ENCODE measurements at regions not wholly inside any gene's neighbourhood (a gene's known extent, or its start where the extent isn't known, plus 50 kb on each side); places are given as distances from the start of the nearest gene placed in this dataset.

DNA sequence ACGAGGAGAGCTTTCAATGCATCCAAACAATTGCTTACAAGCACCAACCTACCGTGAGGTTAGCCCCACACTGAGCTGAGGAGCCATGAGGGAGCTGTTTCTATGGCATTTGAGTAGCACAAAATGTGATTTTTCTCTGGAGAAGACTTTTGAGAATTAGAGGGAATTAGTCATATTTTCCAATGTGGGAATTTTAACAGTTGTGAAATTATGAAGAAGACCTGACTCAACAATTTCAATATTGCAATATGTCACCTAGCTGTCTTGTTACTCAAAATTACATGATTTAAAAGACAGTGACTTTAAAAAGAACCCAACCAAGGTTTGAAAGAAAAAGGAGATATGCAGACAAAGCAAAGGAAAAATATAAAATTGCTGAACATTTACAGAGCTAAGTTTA is 62.6 kb upstream of the LY86 start:
- intact Hi-C loops (cut with DNase I; ENCODE audit: low total_unique reads), result no loop called here
- WGBS, 5 donors, result 89 to 99% (median 93%) methylated on average over 2 of the region's 2 CpGs
- DNase-seq, result no peak
- peaks cover 0 to 7% (median 0%) of the 10 kb centered on the region in 8 donors for H3K9me3 ChIP-seq
- H3K4me3 ChIP-seq, result no peak overlapping the region
- TF ChIP-seq POLR2AphosphoS5 (IDR thresholded peaks at IDR 0.05), result no peak
- TF ChIP-seq POLR2A (IDR thresholded peaks at IDR 0.05), result no peak
- TF ChIP-seq CTCF (IDR thresholded peaks at IDR 0.05 in 8 of 11, conservative IDR thresholded peaks at IDR 0.05 in 3 of 11), result no peak
- H3K27me3 ChIP-seq (replicated peaks in 1 of 7), result no peaks in the 10 kb centered on the region
- H3K36me3 ChIP-seq, result no peaks in the 10 kb centered on the region
- no peaks in the 10 kb centered on the region for H3K4me1 ChIP-seq
- no peak overlapping the region for H3K27ac ChIP-seq

- WGBS, 5 donors, result 82 to 95% (median 92%) methylated on average over 3 of the region's 3 CpGs
- H3K27me3 ChIP-seq (replicated peaks in 1 of 7), result no peaks in the 10 kb centered on the region
- no peak overlapping the region for H3K27ac ChIP-seq
- intact Hi-C loops (cut with DNase I; ENCODE audit: low total_unique reads), result no loop called here
- H3K4me3 ChIP-seq, result no peak overlapping the region
- DNase-seq, result no peak
- TF ChIP-seq POLR2AphosphoS5 (IDR thresholded peaks at IDR 0.05), result no peak
- TF ChIP-seq CTCF (IDR thresholded peaks at IDR 0.05 in 8 of 11, conservative IDR thresholded peaks at IDR 0.05 in 3 of 11), result no peak
- no peak for TF ChIP-seq POLR2A (IDR thresholded peaks at IDR 0.05)
- H3K4me1 ChIP-seq, result no peaks in the 10 kb centered on the region
- peaks cover 0 to 7% (median 0%) of the 10 kb centered on the region in 8 donors for H3K9me3 ChIP-seq
- H3K36me3 ChIP-seq, result no peaks in the 10 kb centered on the region
Observed at GRCh38 chr6:6529275-6529674, 59.2 kb upstream of the LY86 start.

DNA sequence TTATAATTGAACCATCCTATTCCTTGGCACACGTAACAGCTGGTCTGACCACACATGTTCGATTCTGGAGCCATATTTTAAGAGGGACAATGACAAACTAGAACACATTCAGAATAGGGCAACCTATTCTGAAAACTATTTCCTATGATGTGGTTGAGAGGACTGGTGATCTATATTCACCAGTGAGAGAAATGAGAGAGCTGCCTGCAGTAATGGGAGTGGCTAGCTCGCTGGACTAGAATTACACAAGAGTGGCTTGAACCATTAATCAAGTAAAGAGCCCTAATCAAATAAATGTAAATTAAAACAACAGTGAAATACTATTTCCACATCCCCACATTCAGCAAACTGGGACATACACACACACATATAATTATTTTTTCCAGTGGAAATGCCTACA is 55.3 kb upstream of the LY86 start:
- no peak for DNase-seq
- Histone ChIP-seq H3K4me1 (no peaks in the 10 kb centered on the region), H3K27ac (no peak overlapping the region), H3K9me3 (peaks cover 0 to 7% (median 0%) of the 10 kb centered on the region in 8 donors), H3K4me3 (no peak overlapping the region), H3K36me3 (no peaks in the 10 kb centered on the region), H3K27me3 (replicated peaks in 1 of 7) (no peaks in the 10 kb centered on the region)
- no peak for TF ChIP-seq POLR2A (IDR thresholded peaks at IDR 0.05)
- no peak for TF ChIP-seq POLR2AphosphoS5 (IDR thresholded peaks at IDR 0.05)
- intact Hi-C loops (cut with DNase I; ENCODE audit: low total_unique reads), result no loop called here
- 77 to 84% (median 78%) methylated on average over 3 of the region's 3 CpGs for WGBS, 5 donors

DNA sequence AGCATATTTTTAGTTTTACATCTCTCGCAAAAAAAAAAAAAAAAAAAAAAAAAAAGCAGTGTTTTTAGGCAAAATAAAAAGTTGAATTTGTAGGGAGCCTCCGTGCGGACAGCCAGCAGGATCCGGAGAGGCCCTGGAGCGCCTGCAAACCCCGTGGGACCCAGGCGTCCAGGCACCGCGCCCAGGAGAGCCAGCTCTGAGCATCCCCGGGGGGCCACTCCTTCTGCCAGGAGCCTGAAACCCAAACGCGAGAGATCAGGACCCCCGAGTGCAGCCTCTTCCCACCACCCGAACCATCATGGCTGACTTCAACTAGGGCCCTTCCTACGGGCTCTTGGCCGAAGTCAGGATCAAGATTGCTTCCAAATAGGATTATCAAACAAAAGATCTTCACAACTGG is 54.1 kb upstream of the LY86 start:
- Histone ChIP-seq H3K9me3 (peaks cover 0 to 7% (median 0%) of the 10 kb centered on the region in 8 donors), H3K36me3 (no peaks in the 10 kb centered on the region), H3K4me3 (no peak overlapping the region), H3K4me1 (no peaks in the 10 kb centered on the region), H3K27ac (no peak overlapping the region), H3K27me3 (replicated peaks in 1 of 7) (no peaks in the 10 kb centered on the region)
- 89 to 97% (median 93%) methylated on average over 16 of the region's 16 CpGs for WGBS, 5 donors
- TF ChIP-seq POLR2AphosphoS5 (IDR thresholded peaks at IDR 0.05) (no peak), POLR2A (IDR thresholded peaks at IDR 0.05) (no peak), CTCF (IDR thresholded peaks at IDR 0.05 in 8 of 11, conservative IDR thresholded peaks at IDR 0.05 in 3 of 11) (no peak)
- intact Hi-C loops (cut with DNase I; ENCODE audit: low total_unique reads), result no loop called here
- DNase-seq, result no peak
